H9 (cell line): ENCODE measurements at regions not wholly inside any gene's neighbourhood (a gene's known extent, or its start where the extent isn't known, plus 50 kb on each side); places are given as distances from the start of the nearest gene placed in this dataset.

Experiments used
- DNase-seq: peaks from one replicate; pipeline ENCODE4 v3.0.0-alpha.2; 2017
- H2AFZ ChIP-seq: one replicate; pipeline ENCODE4 v1.6.1; 2013; ENCODE audit warnings: mild to moderate bottlenecking, low read length, control low read depth, moderate library complexity
- H2AK5ac ChIP-seq: 2 replicates; pipeline ENCODE4 v1.6.1; 2013; ENCODE audit warnings: low read length, control low read depth, mixed read lengths; ENCODE audit not compliant: insufficient read length
- H2BK120ac ChIP-seq: one replicate; pipeline ENCODE4 v1.6.1; 2013; ENCODE audit warnings: low read depth, mild to moderate bottlenecking, low read length, control low read depth, inconsistent platforms; ENCODE audit not compliant: poor library complexity, severe bottlenecking
- H2BK12ac ChIP-seq: 2 replicates; pipeline ENCODE4 v1.6.1; 2013; ENCODE audit warnings: low read length, control low read depth, mixed read lengths, low read depth; ENCODE audit not compliant: insufficient read length
- H2BK15ac ChIP-seq: 2 replicates; pipeline ENCODE4 v1.6.1; 2013; ENCODE audit warnings: low read depth, low read length, control low read depth
- H2BK20ac ChIP-seq: one replicate; pipeline ENCODE4 v1.6.1; 2013; ENCODE audit warnings: low read depth, mild to moderate bottlenecking, low read length, control low read depth, inconsistent platforms; ENCODE audit not compliant: poor library complexity, severe bottlenecking
- H2BK5ac ChIP-seq: 2 replicates; pipeline ENCODE4 v1.6.1; 2013; ENCODE audit warnings: low read length, control low read depth, mixed read lengths; ENCODE audit not compliant: insufficient read length
- H3K14ac ChIP-seq: 2 replicates; pipeline ENCODE4 v1.6.1; 2013; ENCODE audit warnings: low read length, control low read depth; ENCODE audit not compliant: insufficient read depth
- H3K18ac ChIP-seq: 2 replicates; pipeline ENCODE4 v1.6.1; 2013; ENCODE audit warnings: low read depth, mild to moderate bottlenecking, mixed read lengths, low read length, control low read depth; ENCODE audit not compliant: insufficient read length
- H3K23ac ChIP-seq: 2 replicates; pipeline ENCODE4 v1.6.1; 2013; ENCODE audit warnings: low read length, control low read depth, mixed read lengths, low read depth; ENCODE audit not compliant: insufficient read length
- H3K23me2 ChIP-seq: 2 replicates; pipeline ENCODE4 v1.6.1; 2013; ENCODE audit warnings: low read depth, mild to moderate bottlenecking, mixed read lengths, low read length, control low read depth; ENCODE audit not compliant: insufficient read length, poor library complexity, severe bottlenecking
- H3K27ac ChIP-seq: 2 replicates; pipeline ENCODE4 v1.5.1; 2013; ENCODE audit warnings: low read length, control low read depth, mixed read lengths, low read depth; ENCODE audit not compliant: insufficient read length
- H3K27me3 ChIP-seq: 2 replicates; pipeline ENCODE4 v1.6.1; 2013; ENCODE audit warnings: low read length, control low read depth, inconsistent platforms; ENCODE audit not compliant: insufficient read depth
- H3K4ac ChIP-seq: 2 replicates; pipeline ENCODE4 v1.6.1; 2013; ENCODE audit warnings: low read depth, mild to moderate bottlenecking, control low read depth, inconsistent platforms, low read length, moderate library complexity
- H3K4me1 ChIP-seq: 2 replicates; pipeline ENCODE4 v1.6.1; 2013; ENCODE audit warnings: low read length, control low read depth, inconsistent platforms; ENCODE audit not compliant: insufficient read depth
- H3K4me2 ChIP-seq: 2 replicates; pipeline ENCODE4 v1.6.1; 2013; ENCODE audit warnings: low read length, control low read depth, mixed read lengths; ENCODE audit not compliant: insufficient read length, insufficient read depth
- H3K56ac ChIP-seq: 2 replicates; pipeline ENCODE4 v1.6.1; 2013; ENCODE audit warnings: low read depth, mild to moderate bottlenecking, mixed read lengths, low read length, control low read depth; ENCODE audit not compliant: insufficient read length
- H3K79me1 ChIP-seq: 2 replicates; pipeline ENCODE4 v1.6.1; 2013; ENCODE audit warnings: low read depth, mild to moderate bottlenecking, moderate library complexity, low read length, control low read depth, inconsistent platforms; ENCODE audit not compliant: insufficient read depth, poor library complexity, severe bottlenecking
- H3K79me2 ChIP-seq: 2 replicates; pipeline ENCODE4 v1.6.1; 2013; ENCODE audit warnings: low read length, control low read depth, inconsistent platforms; ENCODE audit not compliant: insufficient read depth
- H3K9ac ChIP-seq: 2 replicates; pipeline ENCODE4 v1.6.1; 2013; ENCODE audit warnings: low read length, control low read depth, mixed read lengths; ENCODE audit not compliant: insufficient read length; ENCODE audit errors: extremely low read depth
- H3K9me3 ChIP-seq: one replicate; pipeline ENCODE4 v1.6.1; 2013; ENCODE audit warnings: low read depth, low read length, inconsistent platforms; ENCODE audit not compliant: control insufficient read depth
- H3T11ph ChIP-seq: one replicate; pipeline ENCODE4 v1.6.1; 2013; ENCODE audit warnings: mild to moderate bottlenecking, low read length, control low read depth, inconsistent platforms
- H4K20me1 ChIP-seq: one replicate; pipeline ENCODE4 v1.6.1; 2013; ENCODE audit not compliant: control insufficient read depth, insufficient read length, insufficient read depth
- H4K5ac ChIP-seq: 2 replicates; pipeline ENCODE4 v1.6.1; 2013; ENCODE audit warnings: low read depth, mild to moderate bottlenecking, mixed read lengths, low read length, control low read depth; ENCODE audit not compliant: insufficient read length
- H4K8ac ChIP-seq: replicated peaks from 2 replicates; pipeline ENCODE4 v1.6.1; 2013; ENCODE audit warnings: low read length, control low read depth, mixed read lengths, low read depth; ENCODE audit not compliant: insufficient read length
- H4K91ac ChIP-seq: 2 replicates; pipeline ENCODE4 v1.6.1; 2013; ENCODE audit warnings: low read depth, mild to moderate bottlenecking, moderate library complexity, mixed read lengths, low read length, control low read depth; ENCODE audit not compliant: insufficient read length
- H3K27ac Mint-ChIP-seq, 3 experiments: 2 replicates in 2 of 3; 3 replicates in 1 of 3; pipeline ENCODE4 v1.8.0; 2020 to 2021; ENCODE audit warnings: mixed read lengths in 3 of 3, mild to moderate bottlenecking in 1 of 3, moderate library complexity in 1 of 3
- H3K27me3 Mint-ChIP-seq: 2 replicates; pipeline ENCODE4 v1.8.0; 2021; ENCODE audit warnings: low read depth, mild to moderate bottlenecking, moderate library complexity, mixed read lengths
- H3K36me3 Mint-ChIP-seq, 3 experiments: 2 replicates in 2 of 3; 3 replicates in 1 of 3; pipeline ENCODE4 v1.8.0; 2020 to 2021; ENCODE audit warnings: low read depth in 3 of 3, mixed read lengths in 3 of 3; ENCODE audit not compliant: insufficient read depth in 1 of 3
- H3K4me1 Mint-ChIP-seq, 2 experiments: 2 replicates each; pipeline ENCODE4 v1.8.0; 2020; ENCODE audit warnings: mixed read lengths in 2 of 2
- H3K4me3 Mint-ChIP-seq, 2 experiments: 2 replicates in 1 of 2; 3 replicates in 1 of 2; pipeline ENCODE4 v1.8.0; 2020 to 2021; ENCODE audit warnings: mild to moderate bottlenecking in 2 of 2, mixed read lengths in 2 of 2, moderate library complexity in 1 of 2
- H3K9me3 Mint-ChIP-seq, 2 experiments: 2 replicates in 1 of 2; 3 replicates in 1 of 2; pipeline ENCODE4 v1.8.0; 2020; ENCODE audit warnings: mild to moderate bottlenecking in 2 of 2, mixed read lengths in 2 of 2, moderate library complexity in 1 of 2
- WGBS: extraction: QIAGEN DNeasy Blood & Tissue Kit; methylation state at CpG from one replicate; pipeline ENCODE4 v1.1.7; 2013; ENCODE audit warnings: missing lambda C conversion rate, low lambda C conversion rate, mixed read lengths; ENCODE audit not compliant: insufficient read length; ENCODE audit errors: extremely low coverage; 5-methylcytosine and 5-hydroxymethylcytosine counted together
- TF ChIP-seq, protein P1 (sequence below): fragments of 200-600 bp; sonication (generic); conservative IDR thresholded peaks from 3 replicates; pipeline ENCODE4 v1.8.0; 2021; ENCODE audit warnings: antibody characterized with exemption, mild to moderate bottlenecking

DNA sequence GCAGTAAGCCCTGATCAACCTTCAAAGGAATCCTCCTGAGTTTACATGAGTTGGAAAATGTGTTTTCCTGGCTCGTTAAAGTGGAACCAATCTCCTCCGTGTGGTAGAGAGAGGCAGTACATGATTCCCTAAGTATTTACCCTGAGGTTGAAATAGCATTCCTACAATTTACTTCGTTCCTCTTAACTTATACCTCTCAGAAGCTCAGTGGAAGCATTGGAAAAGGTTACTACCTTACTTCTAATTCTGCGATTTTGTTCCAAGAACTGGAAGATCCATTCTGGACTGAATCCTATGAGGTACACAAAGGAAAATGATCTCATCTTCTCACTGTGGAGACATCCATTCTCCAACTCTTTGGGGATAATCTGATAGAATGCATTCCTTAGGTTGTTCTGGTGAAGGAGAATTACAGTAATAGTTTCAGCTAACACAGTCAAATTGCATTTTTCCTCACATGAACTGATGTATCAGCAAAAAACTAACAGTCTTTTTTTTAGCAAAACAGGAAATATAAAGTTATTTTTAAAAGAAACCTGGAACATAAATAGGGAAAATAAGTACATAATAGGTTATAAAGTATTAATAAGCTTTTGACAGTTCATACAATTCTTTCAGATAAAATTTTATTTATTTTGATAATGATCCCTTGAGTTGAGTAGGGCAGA lies 475.6 kb downstream of the PDZRN4 start:
- H4K5ac ChIP-seq: no peak overlapping the region
- DNase-seq: no peak

More for the DNA sequence above, 475.6 kb downstream of the PDZRN4 start:
- H3K36me3 Mint-ChIP-seq: peaks cover 0 to 7% (median 0%) of the 10 kb centered on the region in 3 experiments; a peak in 1 of 7 replicates
- H3K18ac ChIP-seq: no peak overlapping the region
- no peak overlapping the region for H2BK120ac ChIP-seq
- H4K91ac ChIP-seq: no peak overlapping the region
- no peak overlapping the region for H3T11ph ChIP-seq
- H3K4me2 ChIP-seq: no peak overlapping the region
- no peak overlapping the region for H3K4ac ChIP-seq
- no peaks in the 10 kb centered on the region for H3K79me1 ChIP-seq
- no peak overlapping the region for H3K14ac ChIP-seq
- no peak overlapping the region for H2BK12ac ChIP-seq
- TF ChIP-seq, protein P1, sequence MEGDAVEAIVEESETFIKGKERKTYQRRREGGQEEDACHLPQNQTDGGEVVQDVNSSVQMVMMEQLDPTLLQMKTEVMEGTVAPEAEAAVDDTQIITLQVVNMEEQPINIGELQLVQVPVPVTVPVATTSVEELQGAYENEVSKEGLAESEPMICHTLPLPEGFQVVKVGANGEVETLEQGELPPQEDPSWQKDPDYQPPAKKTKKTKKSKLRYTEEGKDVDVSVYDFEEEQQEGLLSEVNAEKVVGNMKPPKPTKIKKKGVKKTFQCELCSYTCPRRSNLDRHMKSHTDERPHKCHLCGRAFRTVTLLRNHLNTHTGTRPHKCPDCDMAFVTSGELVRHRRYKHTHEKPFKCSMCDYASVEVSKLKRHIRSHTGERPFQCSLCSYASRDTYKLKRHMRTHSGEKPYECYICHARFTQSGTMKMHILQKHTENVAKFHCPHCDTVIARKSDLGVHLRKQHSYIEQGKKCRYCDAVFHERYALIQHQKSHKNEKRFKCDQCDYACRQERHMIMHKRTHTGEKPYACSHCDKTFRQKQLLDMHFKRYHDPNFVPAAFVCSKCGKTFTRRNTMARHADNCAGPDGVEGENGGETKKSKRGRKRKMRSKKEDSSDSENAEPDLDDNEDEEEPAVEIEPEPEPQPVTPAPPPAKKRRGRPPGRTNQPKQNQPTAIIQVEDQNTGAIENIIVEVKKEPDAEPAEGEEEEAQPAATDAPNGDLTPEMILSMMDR: peak; percentile 79
- no peak overlapping the region for H2AFZ ChIP-seq
- H3K4me1 Mint-ChIP-seq: peaks cover 0 to 2% of the 10 kb centered on the region in 2 experiments; a peak in 1 of 4 replicates
- no peak overlapping the region for H2BK20ac ChIP-seq
- H4K8ac ChIP-seq: no peak overlapping the region
- H2AK5ac ChIP-seq: no peak overlapping the region
- no peaks in the 10 kb centered on the region for H4K20me1 ChIP-seq
- H3K79me2 ChIP-seq: no peaks in the 10 kb centered on the region
- H2BK5ac ChIP-seq: no peak overlapping the region
- no peaks in the 10 kb centered on the region for H3K4me1 ChIP-seq
- no peak overlapping the region for H3K23ac ChIP-seq
- no peak overlapping the region for H3K27ac Mint-ChIP-seq
- H3K56ac ChIP-seq: no peak overlapping the region
- H3K27me3 Mint-ChIP-seq: no peaks in the 10 kb centered on the region; the same call in 1 of the 2 replicates
- H3K9me3 ChIP-seq: no peaks in the 10 kb centered on the region
- H3K9me3 Mint-ChIP-seq: peaks cover 3 to 4% of the 10 kb centered on the region in 2 experiments; a peak in 3 of 5 replicates
- H3K4me3 Mint-ChIP-seq: no peak overlapping the region
- no peak overlapping the region for H3K9ac ChIP-seq
- no peak overlapping the region for H3K27ac ChIP-seq
- no CpG with 5 or more reads among the region's 4 CpGs for WGBS
- H2BK15ac ChIP-seq: no peak overlapping the region
- H3K27me3 ChIP-seq: no peaks in the 10 kb centered on the region
- no peaks in the 10 kb centered on the region for H3K23me2 ChIP-seq
